GM19397 (cell line): ENCODE measurements at regions not wholly inside any gene's neighbourhood (a gene's known extent, or its start where the extent isn't known, plus 50 kb on each side); places are given as distances from the start of the nearest gene placed in this dataset.

ENCODE experiments used
- ATAC-seq: cut with Tn5 transposase; IDR thresholded peaks from one replicate; pipeline ENCODE4 v1.9.1; 2021; ENCODE audit warnings: mild to moderate bottlenecking, moderate library complexity; ENCODE audit not compliant: unreplicated experiment

DNA sequence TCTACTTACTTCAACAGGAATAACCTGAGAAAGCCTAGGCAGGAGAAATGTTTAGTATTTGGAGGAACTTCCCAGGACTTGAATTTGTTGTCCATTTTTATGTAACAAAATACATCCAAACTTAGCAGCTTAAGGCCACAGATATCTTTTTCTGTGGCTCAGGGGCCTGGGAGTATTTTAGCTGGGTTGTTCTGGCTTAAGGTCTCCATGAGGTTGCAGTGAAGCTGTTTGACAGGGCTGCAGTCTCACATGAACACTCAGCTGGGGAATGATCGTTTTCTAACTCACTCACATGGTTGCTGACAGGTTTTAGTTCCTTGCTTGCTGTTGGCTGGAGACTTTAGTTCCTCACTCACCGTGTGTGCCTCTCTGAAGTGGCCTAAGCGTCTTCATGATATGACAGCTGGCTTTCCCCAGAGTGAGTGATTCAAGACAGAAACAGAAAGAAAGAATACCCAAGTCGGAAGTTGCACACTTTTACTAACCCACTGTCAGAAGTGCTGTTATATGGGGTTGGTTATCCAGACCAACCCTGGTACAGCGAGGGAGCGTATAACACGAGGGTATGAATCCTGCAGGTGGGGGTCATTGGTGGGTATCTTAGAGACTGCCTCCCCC is 229.7 kb upstream of the TBL1XR1 start:
- peak; percentile 98 for ATAC-seq

- peak; percentile 12 for ATAC-seq
Measured at GRCh38 chr3:177427540-177427939, 230.3 kb upstream of the TBL1XR1 start.

DNA sequence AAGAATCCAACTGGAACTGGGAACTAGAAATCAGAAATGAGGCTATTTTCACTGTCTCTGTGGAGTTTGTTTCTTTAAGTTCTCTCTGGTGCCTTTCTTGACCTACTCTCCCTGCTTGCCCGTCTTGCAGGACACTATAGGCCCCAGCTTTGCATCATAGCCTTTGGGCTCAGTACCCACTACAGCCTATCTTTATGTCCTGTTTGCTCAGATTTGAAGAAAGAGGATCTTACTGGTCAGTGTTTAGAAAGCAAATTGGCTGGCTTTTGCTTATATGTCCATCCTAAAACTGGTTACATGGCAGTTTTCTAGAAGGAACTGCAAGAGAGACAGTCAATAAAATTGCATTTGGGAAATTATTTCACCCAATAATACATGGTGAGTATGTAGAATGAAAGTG is 231.8 kb upstream of the TBL1XR1 start:
- ATAC-seq: no peak

GRCh38 chr3:177429771-177430170 is 232.5 kb upstream of the TBL1XR1 start:
- ATAC-seq: no peak

GRCh38 chr3:177430653-177431052 is 233.4 kb upstream of the TBL1XR1 start:
- ATAC-seq: no peak

- ATAC-seq: no peak
Measured at GRCh38 chr3:177431525-177432176, 234.4 kb upstream of the TBL1XR1 start.

DNA sequence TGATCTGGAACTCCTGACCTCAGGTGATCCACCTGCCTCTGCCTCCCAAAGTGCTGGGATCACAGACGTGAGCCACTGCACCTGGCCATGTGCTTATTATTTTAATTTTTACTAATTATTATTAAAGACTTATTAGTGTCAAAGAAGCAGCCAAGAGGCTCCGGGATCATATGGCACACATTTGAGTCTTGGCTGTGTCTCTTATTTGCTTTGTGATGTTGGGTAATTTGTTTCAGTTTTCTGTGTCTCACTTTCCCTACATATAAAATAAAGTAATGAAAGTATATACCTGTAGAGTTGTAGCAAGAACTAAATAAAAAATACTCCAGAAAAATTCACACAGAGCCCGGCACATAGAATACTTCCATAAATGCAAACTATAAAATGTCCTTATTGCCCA is 238.0 kb upstream of the TBL1XR1 start:
- ATAC-seq: no peak

DNA sequence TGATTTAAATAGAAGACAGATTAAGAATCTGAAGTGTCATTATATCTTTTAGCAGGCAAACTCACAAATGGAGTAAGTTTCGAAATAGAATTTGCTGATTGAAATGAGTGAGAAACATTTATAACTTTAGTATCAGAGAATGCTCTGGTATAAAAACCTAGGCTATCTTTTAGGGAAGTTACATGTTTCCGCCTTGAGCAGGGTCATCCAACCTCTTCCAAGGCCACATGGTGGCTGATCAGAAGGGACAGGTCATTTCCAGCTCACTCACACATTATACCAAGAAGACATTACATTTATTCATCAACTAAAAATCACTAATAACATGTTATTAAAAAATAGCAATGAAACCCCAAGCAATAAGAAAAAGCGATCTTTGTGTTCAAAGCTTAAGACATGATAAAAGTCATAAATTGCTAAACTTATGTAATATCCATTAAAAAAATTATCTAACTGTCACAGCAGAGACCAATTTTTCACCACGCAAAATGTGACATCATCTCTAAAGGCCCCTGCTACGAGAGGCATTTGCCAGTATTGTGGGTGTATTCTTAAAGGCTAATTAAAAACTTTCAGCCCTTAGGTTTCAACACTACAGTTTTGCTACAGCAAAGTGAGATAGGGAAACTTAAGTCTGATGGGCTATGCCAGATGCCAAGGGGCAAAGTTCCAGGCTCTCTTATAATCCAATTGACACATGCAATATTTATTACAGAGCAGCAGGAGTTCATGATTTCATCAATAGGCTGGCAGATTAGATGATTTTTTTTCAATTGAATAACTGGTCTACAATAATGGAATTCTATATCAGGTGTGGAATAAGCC is 240.4 kb upstream of the TBL1XR1 start:
- ATAC-seq: no peak

DNA sequence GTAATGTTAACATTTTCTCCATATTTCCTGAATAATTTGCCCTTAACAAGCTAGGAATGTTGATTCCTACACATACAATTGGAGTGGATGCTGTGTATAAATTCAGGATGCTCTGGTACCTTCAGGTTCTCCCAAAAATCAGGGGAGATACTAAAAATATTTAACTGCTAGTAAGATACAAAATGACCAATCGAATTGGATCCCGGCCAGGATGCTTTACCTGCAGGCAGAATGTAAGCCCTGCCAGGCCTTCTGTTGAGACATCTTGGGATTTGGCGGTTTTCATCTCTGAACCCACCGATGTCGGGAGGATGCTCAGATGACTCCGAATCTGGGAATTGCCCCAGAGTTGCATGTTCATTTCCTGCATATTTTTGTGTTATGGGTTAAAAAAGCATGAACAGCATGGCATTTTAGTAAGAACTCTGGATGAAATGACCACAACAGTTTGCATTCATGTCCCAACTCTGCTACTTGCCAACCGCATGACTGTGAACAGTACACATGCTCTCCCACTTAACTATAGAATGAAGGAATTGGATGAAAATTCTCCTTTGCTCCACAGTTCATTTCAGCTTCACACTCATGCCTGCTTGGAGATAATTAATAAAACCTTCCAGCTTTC is 241.4 kb upstream of the TBL1XR1 start:
- no peak for ATAC-seq

- ATAC-seq: no peak
Measured at GRCh38 chr3:177439694-177440269, 242.5 kb upstream of the TBL1XR1 start.

DNA sequence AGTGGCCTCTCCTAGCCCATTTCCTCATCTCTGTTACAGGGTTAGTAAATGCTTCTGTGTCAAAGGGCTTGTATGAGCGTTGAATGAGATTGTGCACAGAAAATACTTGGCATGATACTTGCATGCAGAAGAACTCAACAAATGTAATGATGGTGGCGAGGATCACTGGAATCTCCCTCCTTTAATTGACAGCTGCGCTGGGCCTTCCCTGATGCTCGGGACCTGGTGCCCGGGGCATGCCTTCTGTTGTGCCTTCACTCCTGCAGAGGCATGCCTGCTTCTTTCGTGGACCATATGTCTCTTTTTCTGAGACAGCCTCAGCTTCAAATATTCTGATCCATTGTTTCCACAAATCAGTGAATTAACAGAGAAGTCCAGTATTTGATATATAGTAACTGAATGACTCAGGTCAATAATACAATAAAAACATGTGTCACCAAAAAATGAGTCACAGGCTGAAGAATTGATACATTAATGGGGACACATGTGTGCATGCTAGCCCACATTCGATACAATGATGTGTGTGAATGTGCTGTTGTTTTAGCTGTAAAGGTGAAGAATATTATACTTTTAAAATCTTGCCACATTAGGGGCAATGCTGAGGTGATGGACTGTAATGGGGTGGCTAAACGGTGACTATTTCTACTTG is 243.3 kb upstream of the TBL1XR1 start:
- no peak for ATAC-seq

DNA sequence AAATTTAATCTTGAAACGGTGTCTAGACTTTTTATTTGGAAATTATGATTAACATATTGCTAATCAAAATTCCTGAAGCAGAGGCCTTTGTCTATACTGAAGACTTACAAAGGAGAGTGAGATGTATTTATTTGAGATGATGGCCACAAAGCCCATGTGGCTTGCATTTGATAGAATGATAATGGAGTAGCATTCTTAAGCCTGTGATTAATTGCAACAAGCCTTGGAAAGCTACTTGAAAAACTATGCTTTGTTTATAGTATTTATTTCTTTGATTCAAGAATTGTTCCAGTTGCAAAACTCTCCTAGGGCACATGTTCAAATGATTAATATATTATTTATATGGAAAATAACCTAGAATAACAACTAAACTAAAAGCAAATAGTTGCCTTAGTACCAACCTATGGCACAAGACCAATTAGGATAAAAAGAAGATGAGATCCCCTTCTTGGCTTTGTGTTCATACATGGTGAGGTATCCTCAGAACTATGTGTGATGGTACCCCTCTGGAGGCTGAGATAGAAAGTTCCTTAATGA is 244.1 kb upstream of the TBL1XR1 start:
- no peak for ATAC-seq

- peak; percentile 96 for ATAC-seq
Measured at GRCh38 chr3:177441813-177442646, 244.7 kb upstream of the TBL1XR1 start.

- ATAC-seq: no peak
Measured at GRCh38 chr3:177443469-177443868, 246.2 kb upstream of the TBL1XR1 start.

GRCh38 chr3:177444696-177445095 is 247.4 kb upstream of the TBL1XR1 start:
- ATAC-seq: no peak

- no peak for ATAC-seq
Measured at GRCh38 chr3:177445549-177445948, 248.3 kb upstream of the TBL1XR1 start.

- ATAC-seq: no peak
Measured at GRCh38 chr3:177446165-177446601, 248.9 kb upstream of the TBL1XR1 start.

GRCh38 chr3:177447938-177448337 is 250.7 kb upstream of the TBL1XR1 start:
- ATAC-seq: no peak

GRCh38 chr3:177448987-177449359 is 251.7 kb upstream of the TBL1XR1 start:
- ATAC-seq: peak; percentile 20
